Stimulated activated CD4-positive, alpha-beta T cell treated with anti-CD3 and anti-CD28 coated beads, Interleukin-15, amount 100 ng/mL, for 1 hour (primary cell): ENCODE measurements at regions not wholly inside any gene's neighbourhood (a gene's known extent, or its start where the extent isn't known, plus 50 kb on each side); places are given as distances from the start of the nearest gene placed in this dataset.
"Not testable (repeated sequence)": the region's sequence is repeated elsewhere in the genome, so short reads cannot be mapped to it uniquely, and the experiment has no call there.

Source experiments
- DNase-seq, 2 donors: peaks; one replicate each; pipeline ENCODE4 v3.0.0-alpha.2; 2020; ENCODE audit warnings: low read depth in 1 of 2, low spot score in 1 of 2

- no peak for DNase-seq
Observed at GRCh38 chr6:17013701-17014100, 88.1 kb upstream of the STMND1 start.

DNA sequence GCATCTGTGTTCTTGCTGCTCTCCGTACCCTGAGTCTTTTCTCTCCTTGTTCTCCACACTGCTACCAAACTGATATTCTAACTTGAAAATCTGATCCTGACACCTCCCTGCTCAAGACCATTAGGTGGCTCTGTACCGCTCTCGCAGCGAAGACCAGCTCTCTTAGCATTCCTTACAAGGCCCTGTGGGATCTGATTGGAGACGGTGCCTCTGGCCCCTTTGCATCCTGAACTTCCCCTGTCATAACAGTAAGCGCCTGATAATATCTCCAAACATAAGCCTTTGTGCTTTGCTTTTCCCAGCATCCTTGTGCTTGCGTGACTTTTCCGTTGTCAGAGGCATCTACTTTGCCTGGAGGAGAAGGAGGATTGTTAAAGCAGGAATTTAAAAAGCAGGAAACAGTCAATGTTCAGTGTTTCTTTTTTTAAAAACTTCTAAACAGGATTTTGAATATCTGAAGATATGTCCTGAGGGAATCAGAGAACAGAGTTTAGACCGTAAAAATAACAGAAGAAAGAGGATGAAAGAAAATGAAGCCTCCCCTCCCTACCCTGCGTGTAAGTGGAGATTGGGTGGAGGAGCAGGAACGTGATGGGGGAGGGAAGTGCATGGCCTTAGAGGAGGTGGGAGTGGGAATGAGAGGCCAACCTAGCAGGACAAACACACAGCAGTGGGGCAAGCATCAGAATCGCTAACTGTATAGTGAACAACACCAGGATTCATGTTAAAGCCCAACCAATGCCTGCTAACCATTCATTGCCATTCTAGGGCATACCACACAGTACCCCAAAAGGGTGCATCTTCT, 89.2 kb upstream of the STMND1 start:
- DNase-seq, result no peak

DNA sequence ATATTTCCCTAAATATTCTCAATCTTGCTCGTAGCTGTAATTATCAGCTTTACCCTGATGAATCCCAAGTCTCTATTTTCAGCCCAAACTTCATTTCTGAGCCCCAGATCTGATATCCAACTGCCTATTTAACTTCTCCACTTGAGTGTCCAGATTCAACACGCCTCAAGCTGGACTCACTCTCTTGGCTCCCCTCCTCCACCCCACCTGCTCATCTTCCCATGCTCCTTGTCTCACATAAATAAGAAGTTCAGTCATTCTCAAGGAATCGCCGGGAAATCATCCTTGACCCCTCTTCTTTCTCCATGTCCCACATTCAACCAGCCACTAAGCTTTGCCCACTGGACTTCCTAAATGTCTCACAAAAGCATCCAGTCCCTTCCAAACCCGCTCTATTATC, 89.9 kb upstream of the STMND1 start:
- no peak for DNase-seq

GRCh38 chr6:17007749-17008148, 94.1 kb upstream of the STMND1 start:
- no peak for DNase-seq

- no peak for DNase-seq
Observed at GRCh38 chr6:17006543-17006942, 95.3 kb upstream of the STMND1 start.

- no peak for DNase-seq
Observed at GRCh38 chr6:17004269-17004668, 97.6 kb upstream of the STMND1 start.

DNA sequence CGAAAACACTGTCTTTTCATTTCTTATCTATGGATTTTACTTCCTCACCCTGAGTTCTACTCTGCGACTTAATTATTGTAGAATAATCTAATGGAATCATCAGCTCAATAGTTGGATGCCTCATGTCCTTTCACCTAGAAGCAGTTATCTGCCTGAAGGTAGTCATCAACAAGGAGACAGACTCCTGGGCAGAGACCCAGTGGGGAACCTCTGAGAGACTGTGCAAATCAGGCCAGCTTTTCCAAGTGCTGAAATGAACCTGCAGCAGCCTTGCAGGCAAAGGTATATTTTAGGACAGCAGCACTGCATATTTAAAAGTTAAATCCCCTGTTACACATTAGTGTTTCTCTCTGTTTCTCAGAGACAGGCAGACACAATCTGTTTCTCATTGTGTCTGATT, 99.7 kb upstream of the STMND1 start:
- DNase-seq, result no peak

- DNase-seq, result no peak
Observed at GRCh38 chr6:17001188-17001587, 100.7 kb upstream of the STMND1 start.

DNA sequence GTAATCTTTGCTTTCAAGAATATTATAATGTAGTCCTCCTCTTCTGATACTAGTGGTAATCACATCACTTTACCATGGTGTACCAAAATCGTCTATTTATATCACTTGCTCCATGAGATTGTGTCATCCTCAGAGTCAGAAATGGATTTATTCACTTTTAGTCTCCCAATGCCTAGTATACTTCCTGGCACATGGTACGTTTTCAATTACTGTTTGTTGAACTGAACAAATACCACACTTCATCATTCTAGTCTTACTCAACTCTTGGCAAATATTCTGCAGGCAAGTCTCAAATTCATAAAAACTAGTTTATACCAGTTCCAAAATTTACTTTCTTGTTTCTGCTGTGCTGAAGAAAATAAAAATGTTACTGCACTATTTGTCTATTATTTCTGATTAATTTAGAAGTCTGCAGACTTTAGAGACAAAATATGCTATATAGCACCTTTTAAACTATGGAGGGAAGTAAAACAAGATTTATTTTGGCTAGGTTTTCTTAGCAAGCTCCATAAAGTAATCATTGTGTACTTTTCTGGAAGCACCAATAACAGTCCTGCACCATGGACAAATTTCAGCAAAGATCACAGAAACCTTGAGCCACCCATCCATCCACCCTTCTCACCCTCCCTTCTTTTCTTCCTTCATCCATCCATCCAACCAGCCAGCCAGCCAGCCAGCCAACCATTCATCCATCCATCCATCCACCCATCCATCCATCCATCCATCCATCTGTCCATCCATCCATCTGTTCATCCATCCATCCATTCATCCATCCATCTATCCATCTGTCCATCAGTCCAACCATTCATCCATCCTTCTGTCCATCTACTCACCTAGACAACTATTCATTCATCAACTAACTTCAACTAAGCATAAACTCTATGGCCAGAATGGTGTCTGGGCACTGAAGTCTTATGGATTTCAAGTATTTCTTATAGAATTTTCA, 102.1 kb upstream of the STMND1 start:
- no peak for DNase-seq

DNA sequence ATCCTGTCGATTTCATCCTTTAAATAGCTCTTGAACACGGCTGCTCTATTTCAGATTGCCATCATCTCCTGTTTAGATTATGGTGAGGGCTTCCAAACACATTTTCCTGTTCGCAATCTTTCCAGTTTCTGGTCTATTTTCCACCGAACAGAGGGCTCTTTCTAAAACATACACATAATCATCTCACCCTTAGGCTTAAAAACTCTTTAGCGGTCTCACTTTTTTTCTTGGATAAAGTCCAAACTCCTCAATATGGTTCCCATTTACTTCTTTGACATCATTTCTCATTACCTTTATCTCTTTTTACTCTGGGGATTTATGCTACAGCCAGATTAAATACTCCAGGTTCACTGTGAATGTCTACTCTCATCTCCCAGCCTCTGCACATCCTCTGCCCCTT, 103.4 kb upstream of the STMND1 start:
- DNase-seq, result no peak

DNA sequence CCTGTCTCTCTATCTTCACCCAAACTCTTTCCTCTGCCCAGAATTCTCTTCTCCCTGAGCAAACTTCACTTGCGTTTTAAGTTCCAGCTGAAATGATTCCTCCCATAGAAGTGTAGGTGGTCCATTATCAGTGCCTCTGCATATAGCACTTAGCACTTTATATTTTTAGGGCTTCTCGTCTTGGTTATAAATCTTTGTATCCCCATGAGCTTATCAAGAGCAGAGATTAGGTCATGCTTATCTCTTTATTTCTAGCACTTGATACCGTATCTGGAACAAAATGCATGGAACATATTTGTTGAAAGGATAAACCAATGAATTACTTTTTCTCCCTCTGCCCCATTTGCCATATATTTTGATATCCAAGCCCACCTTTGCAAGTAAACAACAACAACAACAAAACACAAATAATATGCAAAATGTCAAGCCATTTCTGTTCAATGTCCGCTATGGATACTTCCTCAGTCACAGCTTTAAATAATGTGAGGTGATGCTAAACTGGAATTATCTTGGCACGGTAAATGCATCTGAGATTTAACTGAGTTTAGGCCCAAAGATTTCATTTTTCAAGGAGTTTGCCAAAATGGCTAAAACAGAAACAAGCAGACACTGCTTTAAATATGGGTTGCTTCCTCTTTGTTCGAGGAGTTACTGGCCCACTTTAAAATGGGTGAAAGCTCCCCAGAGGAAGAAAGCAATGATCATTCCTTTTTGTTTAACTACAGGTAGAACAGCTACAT, 106.2 kb upstream of the STMND1 start:
- DNase-seq, result no peak

GRCh38 chr6:16993396-16993795, 108.5 kb upstream of the STMND1 start:
- DNase-seq, result no peak

- no peak for DNase-seq
Observed at GRCh38 chr6:16991981-16992629, 109.7 kb upstream of the STMND1 start.

- DNase-seq, result not testable (repeated sequence)
Observed at GRCh38 chr6:16989976-16990375, 111.9 kb upstream of the STMND1 start.

DNA sequence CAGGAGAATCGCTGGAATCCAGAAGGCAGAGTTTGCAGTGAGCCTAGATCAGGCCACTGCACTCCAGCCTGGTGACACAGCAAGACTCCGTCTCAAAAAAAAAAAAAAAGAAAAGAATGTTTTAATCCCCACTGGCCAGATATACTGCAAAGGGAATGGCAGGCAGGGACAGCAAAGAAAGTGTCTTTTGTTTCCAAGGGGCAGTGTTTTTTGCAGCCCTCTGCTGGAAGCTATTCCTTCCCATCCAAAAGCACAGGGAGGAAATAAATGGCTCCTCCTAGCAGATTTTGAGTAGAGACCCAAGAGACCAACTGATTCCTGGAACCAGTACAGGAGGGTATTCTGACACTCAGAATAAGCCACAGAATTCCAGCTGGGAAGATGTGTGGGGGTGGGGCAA, 112.5 kb upstream of the STMND1 start:
- no peak for DNase-seq

DNA sequence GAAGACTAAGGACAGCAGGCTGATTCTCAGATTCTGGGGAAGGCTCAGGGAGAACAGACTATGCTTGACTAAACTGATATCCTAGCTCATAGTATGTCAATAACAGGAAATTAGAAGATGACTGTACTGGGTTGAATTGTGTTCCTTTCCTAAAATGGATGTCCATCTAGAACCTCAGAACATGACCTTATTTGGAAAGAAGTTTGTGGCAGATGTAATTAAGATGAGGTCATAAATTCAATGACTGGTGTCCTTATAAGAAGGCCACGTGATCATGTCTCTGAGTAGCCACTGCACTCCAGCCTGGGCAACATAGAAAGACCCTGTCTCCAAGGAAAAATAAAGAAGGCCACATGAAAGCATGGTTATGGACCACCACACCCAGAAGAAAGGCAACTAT, 113.9 kb upstream of the STMND1 start:
- DNase-seq, result no peak

DNA sequence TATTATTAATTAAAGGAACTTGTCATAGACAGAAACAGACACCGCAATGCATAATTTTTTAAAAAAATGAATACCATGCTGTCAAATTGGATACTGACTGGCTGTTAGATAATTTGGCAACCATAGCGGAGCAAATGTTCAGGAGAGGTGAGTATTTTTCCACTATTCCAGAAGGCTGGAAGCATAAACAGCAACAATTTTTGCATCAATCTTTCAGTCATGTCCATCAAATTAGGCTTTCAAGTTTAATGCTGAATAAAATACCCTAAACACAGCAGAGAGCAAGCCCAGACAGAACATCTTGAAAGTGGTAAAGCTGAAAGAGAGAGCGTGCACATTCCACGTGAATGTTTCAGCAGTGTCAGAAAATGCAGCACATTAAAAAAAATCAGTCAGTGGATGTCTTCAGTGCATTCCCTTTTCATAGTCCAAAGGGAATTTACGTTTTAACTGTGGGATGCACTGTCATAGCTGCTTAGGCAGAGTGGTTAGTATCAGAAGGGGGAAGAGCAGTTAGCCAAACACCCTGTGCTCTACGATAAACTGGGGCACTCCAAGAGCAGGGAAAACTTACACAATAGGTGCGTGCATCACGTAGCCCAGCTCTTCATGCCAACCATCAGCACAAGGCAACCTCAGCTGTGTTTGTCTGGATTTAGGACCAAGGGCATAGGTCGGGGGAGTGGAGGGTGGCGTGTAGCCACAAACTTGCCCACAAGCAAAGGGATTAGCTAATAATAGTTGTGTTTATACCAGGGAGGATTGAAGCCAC, 116.2 kb upstream of the STMND1 start:
- no peak for DNase-seq

DNA sequence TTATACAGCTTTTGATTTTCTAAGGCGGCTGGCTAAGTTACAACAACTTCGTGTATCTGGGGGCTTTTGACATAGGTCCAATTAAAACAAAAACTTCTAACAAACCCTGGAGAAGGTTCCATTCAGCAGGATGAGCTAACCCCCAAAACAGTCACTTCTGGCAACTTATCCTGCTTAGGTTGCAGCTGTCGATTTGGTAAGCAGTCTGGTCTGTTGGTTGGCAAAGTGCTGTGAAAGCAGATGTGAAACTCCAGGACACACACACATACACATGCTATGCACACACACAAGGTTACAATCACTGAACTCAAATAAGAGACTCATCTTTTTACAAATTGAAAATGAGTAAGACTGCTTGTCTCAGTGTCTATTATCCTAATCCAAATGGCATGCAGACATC, 119.0 kb upstream of the STMND1 start:
- no peak for DNase-seq

DNA sequence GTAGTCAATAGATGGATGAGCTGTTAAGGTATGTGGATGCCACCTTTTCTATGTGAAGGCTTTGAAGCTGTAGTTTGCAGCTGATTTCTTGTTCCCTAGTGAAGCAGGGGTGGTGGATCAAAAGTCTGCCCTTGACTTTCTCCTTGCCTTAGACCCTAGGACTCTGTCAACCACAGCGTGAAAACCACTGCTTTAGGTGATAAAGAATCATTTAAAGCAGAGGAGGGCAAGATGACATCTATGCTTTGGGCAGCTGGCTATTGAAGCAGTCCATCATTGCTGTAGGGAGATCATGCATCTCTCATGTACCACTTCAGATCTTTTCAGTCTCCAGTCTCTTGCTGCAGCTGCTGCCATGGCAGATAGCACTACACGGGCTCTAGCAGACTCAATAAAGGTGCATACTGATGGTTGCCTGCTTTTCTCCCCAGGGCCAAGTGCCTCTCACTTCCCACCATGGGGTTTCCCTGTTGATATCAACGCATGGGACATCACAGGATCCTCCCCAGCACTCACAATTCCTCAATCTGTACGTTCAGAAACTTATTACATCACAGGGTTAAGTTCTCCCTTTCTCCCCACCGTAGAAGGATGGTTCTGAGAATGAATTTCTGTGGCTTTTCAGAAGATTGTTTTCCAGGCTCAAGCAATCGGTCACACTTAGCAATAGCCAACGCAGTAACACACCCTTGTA, 122.0 kb upstream of the STMND1 start:
- DNase-seq, result no peak

DNA sequence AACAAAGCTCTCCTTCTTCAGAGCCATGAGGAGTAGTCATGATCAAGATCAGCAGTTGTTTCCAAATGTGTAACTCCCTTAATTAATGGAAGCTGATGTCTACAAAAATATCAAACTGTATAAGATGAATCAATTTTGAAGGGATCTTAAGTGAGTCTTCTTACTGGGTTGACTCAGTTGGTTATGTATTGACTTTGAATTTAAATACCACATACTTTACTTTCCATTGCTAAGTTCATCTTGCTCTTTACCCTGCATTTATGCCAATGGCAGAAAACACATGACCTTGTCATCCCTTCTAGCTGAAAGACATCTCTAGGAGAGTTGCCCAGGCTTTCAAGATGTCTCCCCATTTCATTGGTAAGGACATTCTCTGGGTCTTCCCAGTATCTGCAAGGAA, 123.2 kb upstream of the STMND1 start:
- DNase-seq, result no peak
